ENCODE measurements at regions not wholly inside any gene's neighbourhood (a gene's known extent, or its start where the extent isn't known, plus 50 kb on each side); places are given as distances from the start of the nearest gene placed in this dataset.

- TF ChIP-seq POLR2A (IDR thresholded peaks at IDR 0.05) (no peak), CTCF (IDR thresholded peaks at IDR 0.05) (no peak), POLR2AphosphoS5 (IDR thresholded peaks at IDR 0.05) (no peak), EP300 (IDR thresholded peaks at IDR 0.05; ENCODE audit: low read depth) (no peak)
Observed at GRCh38 chr3:54069961-54070360, 52.4 kb upstream of the CACNA2D3 start.
